Activated T-helper 1 cell treated with anti-CD3 and anti-CD28 coated beads, Interleukin-12 subunit alpha, Interleukin-12 subunit beta, Interleukin-2, Interleukin-4 antibody, amounts not matched to agents 30 ng/mL and 10 ng/mL and 1 ng/mL, durations not matched to agents 14 hours and 24 hours and 36 hours (primary cell): ENCODE measurements at regions not wholly inside any gene's neighbourhood (a gene's known extent, or its start where the extent isn't known, plus 50 kb on each side); places are given as distances from the start of the nearest gene placed in this dataset.
"Not testable (repeated sequence)": the region's sequence is repeated elsewhere in the genome, so short reads cannot be mapped to it uniquely, and the experiment has no call there.

Experiments used
- DNase-seq: peaks from one replicate; pipeline ENCODE4 v3.0.0; 2021; ENCODE audit warnings: low spot score
- H3K27ac Mint-ChIP-seq: one replicate; pipeline ENCODE4 v1.8.0; 2021; ENCODE audit warnings: mild to moderate bottlenecking, mixed read lengths
- H3K27me3 Mint-ChIP-seq: one replicate; pipeline ENCODE4 v1.8.0; 2022; ENCODE audit warnings: mild to moderate bottlenecking, moderate library complexity, mixed read lengths; ENCODE audit not compliant: insufficient read depth
- H3K36me3 Mint-ChIP-seq: one replicate; pipeline ENCODE4 v1.8.0; 2021; ENCODE audit warnings: low read depth, mixed read lengths
- H3K4me1 Mint-ChIP-seq: one replicate; pipeline ENCODE4 v1.8.0; 2021; ENCODE audit warnings: low read depth, mixed read lengths
- H3K4me3 Mint-ChIP-seq: one replicate; pipeline ENCODE4 v1.8.0; 2021; ENCODE audit warnings: mild to moderate bottlenecking, moderate library complexity, mixed read lengths
- H3K9me3 Mint-ChIP-seq: one replicate; pipeline ENCODE4 v1.8.0; 2021; ENCODE audit warnings: mixed read lengths
- intact Hi-C: fragments of 100-400 bp; cut with micrococcal nuclease; formaldehyde crosslinking; loops from one replicate; pipeline ENCODE4 v1.15.1; 2024

DNA sequence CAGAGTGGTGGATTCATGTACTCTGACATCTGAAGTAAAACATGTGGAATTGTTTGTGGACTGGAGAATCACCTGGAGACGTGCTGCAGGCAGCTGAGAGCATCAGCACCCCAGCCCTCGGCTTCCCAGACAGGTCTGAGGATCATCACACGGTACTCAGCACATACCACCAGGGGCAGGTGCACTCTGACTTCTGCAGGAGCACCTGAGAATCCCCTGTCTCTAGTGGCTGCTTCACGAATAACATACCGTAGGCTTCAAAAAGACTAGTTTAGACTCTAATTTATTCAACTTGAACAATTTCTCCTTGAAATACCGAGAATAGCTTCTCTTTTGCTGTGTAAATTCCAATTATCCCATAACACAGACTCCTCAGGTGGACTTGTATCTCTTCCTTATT is 627.5 kb downstream of the RPIA start:
- not testable (repeated sequence) for H3K4me3 Mint-ChIP-seq

DNA sequence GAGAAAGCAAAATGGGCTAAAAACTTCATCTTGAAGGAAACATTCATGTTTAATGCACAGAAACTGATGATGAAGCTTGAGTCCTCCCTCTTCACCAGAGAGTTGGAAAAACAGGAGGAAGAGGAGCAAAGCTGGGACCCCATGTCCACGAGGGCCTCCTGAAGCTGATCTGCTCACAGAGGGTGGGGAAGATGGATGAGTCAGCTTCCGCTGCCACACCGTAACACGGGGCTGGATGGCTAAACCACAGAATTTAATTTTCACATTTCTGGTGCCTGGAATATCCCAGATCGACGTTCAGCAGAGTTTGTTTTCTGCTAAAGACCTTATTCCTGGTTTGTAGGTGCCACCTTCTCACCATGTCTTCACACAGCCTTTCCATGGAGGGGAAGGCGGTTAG is 634.4 kb downstream of the RPIA start:
- H3K4me1 Mint-ChIP-seq, H3K27ac Mint-ChIP-seq, H3K27me3 Mint-ChIP-seq, DNase-seq, intact Hi-C loops, H3K4me3 Mint-ChIP-seq, H3K36me3 Mint-ChIP-seq, H3K9me3 Mint-ChIP-seq: not testable (repeated sequence)

More for the DNA sequence above, 627.5 kb downstream of the RPIA start:
- H3K4me1 Mint-ChIP-seq, DNase-seq, H3K36me3 Mint-ChIP-seq, intact Hi-C loops, H3K9me3 Mint-ChIP-seq, H3K27me3 Mint-ChIP-seq, H3K27ac Mint-ChIP-seq: not testable (repeated sequence)

DNA sequence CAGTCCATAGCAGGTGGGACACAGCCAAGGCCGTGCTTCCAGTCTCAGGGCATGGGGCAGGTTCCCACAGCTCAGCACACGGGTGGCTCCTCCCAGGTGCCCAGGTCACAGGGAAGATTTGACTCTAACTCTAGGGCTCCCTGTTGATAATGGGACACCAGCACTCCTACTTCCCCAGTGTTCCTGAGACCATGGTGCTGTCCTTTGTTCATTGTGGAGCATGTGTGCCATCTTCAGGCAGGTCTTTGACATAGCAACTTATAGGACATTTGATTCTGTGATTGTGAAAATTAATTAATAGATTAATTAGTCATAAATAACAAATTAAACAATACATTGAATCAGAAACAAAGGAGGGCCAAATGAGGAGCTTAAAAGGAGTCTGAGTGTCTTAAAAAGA is 635.0 kb downstream of the RPIA start:
- intact Hi-C loops, H3K4me1 Mint-ChIP-seq, DNase-seq, H3K9me3 Mint-ChIP-seq, H3K27ac Mint-ChIP-seq, H3K4me3 Mint-ChIP-seq, H3K27me3 Mint-ChIP-seq, H3K36me3 Mint-ChIP-seq: not testable (repeated sequence)

DNA sequence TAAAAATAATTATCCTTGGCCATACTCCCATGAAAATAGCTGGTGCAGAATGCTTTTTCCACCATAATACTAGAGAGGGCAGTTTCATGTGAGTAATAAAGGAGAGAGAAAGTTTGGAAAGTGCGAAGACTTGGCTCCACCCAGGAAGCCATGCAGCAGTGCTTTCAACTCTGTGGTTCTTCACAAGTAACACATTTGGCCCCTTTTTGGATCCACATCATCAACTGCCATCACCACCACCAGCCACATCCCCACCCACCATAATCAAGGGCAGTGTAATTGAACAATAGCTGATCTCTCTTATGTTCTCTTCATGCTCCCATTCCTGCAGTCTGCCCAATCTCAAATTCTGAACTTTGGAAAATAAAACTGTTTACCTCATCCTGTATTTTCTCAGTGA is 637.3 kb downstream of the RPIA start:
- DNase-seq, H3K4me1 Mint-ChIP-seq, H3K36me3 Mint-ChIP-seq, intact Hi-C loops, H3K9me3 Mint-ChIP-seq, H3K27me3 Mint-ChIP-seq, H3K4me3 Mint-ChIP-seq, H3K27ac Mint-ChIP-seq: not testable (repeated sequence)
